HL-60 (cell line): ENCODE measurements at regions not wholly inside any gene's neighbourhood (a gene's known extent, or its start where the extent isn't known, plus 50 kb on each side); places are given as distances from the start of the nearest gene placed in this dataset.

Experiments used
- POLR2AphosphoS5 ChIP-seq: IDR thresholded peaks from 2 replicates; pipeline ENCODE4 v1.6.1; 2012; ENCODE audit warnings: low read depth
- TF ChIP-seq, protein P1 (sequence below): IDR thresholded peaks from one replicate; pipeline ENCODE4 v1.5.1; 2011; ENCODE audit warnings: low read length, control low read depth, inconsistent platforms; ENCODE audit not compliant: insufficient read depth

DNA sequence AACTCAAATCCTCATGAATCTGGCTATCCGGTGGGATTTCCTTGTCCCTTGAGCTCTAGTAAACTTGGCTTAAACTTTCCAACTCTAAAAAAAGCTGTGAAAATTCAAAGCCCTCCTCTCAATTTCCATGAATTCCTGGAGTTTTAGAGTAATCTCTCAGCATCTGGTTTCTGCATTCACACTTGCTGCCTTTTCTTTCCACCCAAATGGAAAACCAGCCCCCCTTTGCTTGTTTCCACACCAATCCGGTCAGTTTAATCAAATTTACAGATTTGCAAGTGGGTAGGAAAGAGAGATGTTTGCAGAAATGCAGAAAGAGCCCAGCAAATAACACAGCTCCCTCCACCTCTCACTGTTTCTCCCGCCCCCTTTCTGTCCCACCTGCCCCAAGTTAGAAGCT lies 91.1 kb downstream of the ENC1 start:
- TF ChIP-seq, protein P1, sequence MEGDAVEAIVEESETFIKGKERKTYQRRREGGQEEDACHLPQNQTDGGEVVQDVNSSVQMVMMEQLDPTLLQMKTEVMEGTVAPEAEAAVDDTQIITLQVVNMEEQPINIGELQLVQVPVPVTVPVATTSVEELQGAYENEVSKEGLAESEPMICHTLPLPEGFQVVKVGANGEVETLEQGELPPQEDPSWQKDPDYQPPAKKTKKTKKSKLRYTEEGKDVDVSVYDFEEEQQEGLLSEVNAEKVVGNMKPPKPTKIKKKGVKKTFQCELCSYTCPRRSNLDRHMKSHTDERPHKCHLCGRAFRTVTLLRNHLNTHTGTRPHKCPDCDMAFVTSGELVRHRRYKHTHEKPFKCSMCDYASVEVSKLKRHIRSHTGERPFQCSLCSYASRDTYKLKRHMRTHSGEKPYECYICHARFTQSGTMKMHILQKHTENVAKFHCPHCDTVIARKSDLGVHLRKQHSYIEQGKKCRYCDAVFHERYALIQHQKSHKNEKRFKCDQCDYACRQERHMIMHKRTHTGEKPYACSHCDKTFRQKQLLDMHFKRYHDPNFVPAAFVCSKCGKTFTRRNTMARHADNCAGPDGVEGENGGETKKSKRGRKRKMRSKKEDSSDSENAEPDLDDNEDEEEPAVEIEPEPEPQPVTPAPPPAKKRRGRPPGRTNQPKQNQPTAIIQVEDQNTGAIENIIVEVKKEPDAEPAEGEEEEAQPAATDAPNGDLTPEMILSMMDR, result no peak
- no peak for TF ChIP-seq POLR2AphosphoS5
